Type B pancreatic cell (in vitro differentiated cells): ENCODE measurements at regions not wholly inside any gene's neighbourhood (a gene's known extent, or its start where the extent isn't known, plus 50 kb on each side); places are given as distances from the start of the nearest gene placed in this dataset.

Source experiments
- DNase-seq: peaks from one replicate; pipeline ENCODE4 v3.0.0; 2021; ENCODE audit warnings: mixed read lengths; ENCODE audit not compliant: unreplicated experiment; ENCODE audit errors: extremely low spot score
- H3K27ac Mint-ChIP-seq: 2 replicates; pipeline ENCODE4 v1.8.0; 2021; ENCODE audit warnings: mild to moderate bottlenecking, mixed read lengths
- H3K27me3 Mint-ChIP-seq: 2 replicates; pipeline ENCODE4 v1.8.0; 2021; ENCODE audit warnings: mixed read lengths
- H3K36me3 Mint-ChIP-seq: 2 replicates; pipeline ENCODE4 v1.8.0; 2021; ENCODE audit warnings: mixed read lengths
- H3K4me1 Mint-ChIP-seq: one replicate; pipeline ENCODE4 v1.8.0; 2021; ENCODE audit warnings: mixed read lengths; ENCODE audit not compliant: unreplicated experiment
- H3K4me3 Mint-ChIP-seq: 2 replicates; pipeline ENCODE4 v1.8.0; 2021; ENCODE audit warnings: mild to moderate bottlenecking, mixed read lengths
- H3K9me3 Mint-ChIP-seq: 2 replicates; pipeline ENCODE4 v1.8.0; 2021; ENCODE audit warnings: mixed read lengths
- CTCF ChIP-seq: fragments of 200-600 bp; sonication (generic); conservative IDR thresholded peaks from 2 replicates; pipeline ENCODE4 v1.5.0; 2021; ENCODE audit warnings: antibody characterized with exemption, mild to moderate bottlenecking

DNA sequence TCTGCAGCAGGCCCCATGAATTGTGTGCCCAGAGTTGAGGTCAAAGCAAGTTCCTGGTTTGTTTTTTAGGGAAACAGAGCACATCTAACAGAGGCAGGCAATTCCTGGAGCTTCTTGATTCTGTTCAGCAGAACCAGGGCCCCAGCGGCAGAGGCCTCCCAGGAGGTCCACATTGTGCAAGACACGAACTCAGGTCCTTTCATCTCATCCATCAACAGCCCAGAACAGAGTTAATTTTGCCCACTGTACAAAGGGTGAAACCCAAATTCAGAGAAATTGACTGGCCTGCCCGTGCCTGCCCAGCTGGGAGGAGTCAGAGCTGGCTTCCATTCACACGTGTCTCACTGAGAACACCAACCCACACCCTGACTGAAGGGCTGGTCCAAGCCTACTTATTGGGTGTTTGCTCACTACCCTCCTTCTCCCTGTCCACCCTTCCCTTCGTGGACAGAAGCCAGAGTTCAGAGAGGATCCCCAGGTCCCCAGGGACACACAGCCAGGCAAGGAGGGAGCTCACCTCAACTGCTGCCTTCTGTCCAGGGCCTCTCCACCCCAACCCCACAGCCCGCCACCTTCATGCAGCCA is 607.1 kb downstream of the TBC1D22A start:
- no peak overlapping the region for H3K4me3 Mint-ChIP-seq
- H3K36me3 Mint-ChIP-seq = no peaks in the 10 kb centered on the region
- DNase-seq = peak; percentile 42
- no peaks in the 10 kb centered on the region for H3K27me3 Mint-ChIP-seq
- peaks cover 4% of the 10 kb centered on the region for H3K9me3 Mint-ChIP-seq
- H3K4me1 Mint-ChIP-seq = no peaks in the 10 kb centered on the region
- H3K27ac Mint-ChIP-seq = no peak overlapping the region
- no peak for TF ChIP-seq CTCF

DNA sequence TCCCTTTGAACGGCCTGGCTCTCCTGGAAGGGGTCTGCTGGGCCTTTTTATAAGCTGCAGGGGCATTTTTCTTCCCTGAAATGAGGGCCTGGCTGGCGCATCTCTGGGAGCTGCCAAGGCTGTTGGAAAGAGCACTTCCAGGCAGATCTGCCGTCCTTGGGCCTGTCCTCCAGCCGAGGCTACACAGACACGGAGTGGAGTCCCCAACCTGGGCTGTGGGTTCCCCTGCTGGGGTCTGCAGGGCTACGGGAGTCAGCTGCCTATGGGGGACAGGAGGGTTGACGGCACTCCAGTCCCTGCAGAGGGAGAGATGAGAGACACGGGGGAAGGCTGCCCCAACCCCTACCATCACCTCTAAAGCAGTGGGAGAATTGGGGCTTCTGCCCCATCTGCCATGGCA is 606.6 kb downstream of the TBC1D22A start:
- H3K4me3 Mint-ChIP-seq = no peak overlapping the region
- TF ChIP-seq CTCF = no peak
- H3K9me3 Mint-ChIP-seq = peaks cover 4% of the 10 kb centered on the region
- no peak overlapping the region for H3K27ac Mint-ChIP-seq
- H3K4me1 Mint-ChIP-seq = no peaks in the 10 kb centered on the region
- no peaks in the 10 kb centered on the region for H3K36me3 Mint-ChIP-seq
- no peaks in the 10 kb centered on the region for H3K27me3 Mint-ChIP-seq
- DNase-seq = peak; percentile 42

DNA sequence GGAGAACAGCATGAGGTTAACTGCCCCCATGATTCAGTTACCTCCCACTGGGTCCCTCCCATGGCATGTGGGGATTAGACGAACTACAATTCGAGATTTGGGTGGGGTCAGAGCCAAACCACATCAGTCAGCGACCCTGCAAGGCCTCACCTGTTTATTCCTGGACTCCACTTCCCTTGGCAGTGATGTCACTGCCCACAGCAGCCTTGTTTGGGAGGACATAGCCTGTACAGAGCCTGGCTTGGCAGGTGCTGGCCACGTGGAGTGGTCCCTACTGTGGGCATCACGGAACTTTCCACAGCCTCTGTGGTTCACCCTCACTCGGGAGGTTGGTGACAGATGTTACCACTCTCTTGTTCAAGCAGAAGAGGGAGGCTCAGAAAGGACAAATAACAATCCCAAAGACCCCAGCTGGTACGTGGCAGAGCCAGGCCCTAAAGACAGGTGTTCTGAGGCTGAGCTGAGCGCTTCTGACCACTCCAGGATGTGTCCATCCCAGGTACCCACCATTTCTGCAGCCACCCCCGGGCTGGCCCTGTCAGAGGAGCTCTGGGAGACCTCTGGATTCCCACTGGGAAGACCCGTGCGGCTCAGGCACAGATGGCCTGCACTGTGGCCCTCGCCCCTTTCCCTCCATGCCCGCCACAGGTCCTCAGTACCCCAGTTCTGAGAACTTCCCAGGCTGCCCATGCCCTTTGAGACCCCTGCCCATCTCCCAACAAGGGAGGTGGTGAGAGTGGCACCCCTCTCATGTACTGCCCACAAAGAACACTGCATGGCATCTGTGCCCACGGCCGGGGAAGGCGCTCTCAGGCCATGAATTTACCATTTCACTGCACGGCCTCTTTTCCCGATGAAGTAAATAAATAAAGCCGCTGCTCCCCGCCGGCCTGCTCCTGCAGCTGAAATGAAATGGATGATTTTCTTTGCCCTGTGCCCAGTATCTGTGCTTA is 605.8 kb downstream of the TBC1D22A start:
- H3K4me3 Mint-ChIP-seq = no peak overlapping the region
- peak; percentile 54 for DNase-seq
- H3K36me3 Mint-ChIP-seq = no peaks in the 10 kb centered on the region
- H3K27ac Mint-ChIP-seq = no peak overlapping the region
- no peaks in the 10 kb centered on the region for H3K27me3 Mint-ChIP-seq
- no peak for TF ChIP-seq CTCF
- peaks cover 4% of the 10 kb centered on the region for H3K9me3 Mint-ChIP-seq
- no peaks in the 10 kb centered on the region for H3K4me1 Mint-ChIP-seq

GRCh38 chr22:47367107-47367690 is 604.7 kb downstream of the TBC1D22A start:
- Mint-ChIP-seq H3K9me3 (no peaks in the 10 kb centered on the region), H3K27me3 (no peaks in the 10 kb centered on the region), H3K4me3 (no peak overlapping the region), H3K36me3 (no peaks in the 10 kb centered on the region), H3K27ac (no peak overlapping the region), H3K4me1 (no peaks in the 10 kb centered on the region)
- DNase-seq = peak; percentile 52
- TF ChIP-seq CTCF = no peak

GRCh38 chr22:47366026-47366767 is 603.7 kb downstream of the TBC1D22A start:
- peak; percentile 45 for DNase-seq
- H3K27ac Mint-ChIP-seq = no peak overlapping the region
- no peak for TF ChIP-seq CTCF
- H3K27me3 Mint-ChIP-seq = no peaks in the 10 kb centered on the region
- H3K4me1 Mint-ChIP-seq = no peaks in the 10 kb centered on the region
- no peaks in the 10 kb centered on the region for H3K36me3 Mint-ChIP-seq
- no peak overlapping the region for H3K4me3 Mint-ChIP-seq
- H3K9me3 Mint-ChIP-seq = no peaks in the 10 kb centered on the region
